ENCODE measurements at regions not wholly inside any gene's neighbourhood (a gene's known extent, or its start where the extent isn't known, plus 50 kb on each side); places are given as distances from the start of the nearest gene placed in this dataset.
A peak's percentile ranks its signal among the peaks of the same experiment; 100 is the strongest.

DNA sequence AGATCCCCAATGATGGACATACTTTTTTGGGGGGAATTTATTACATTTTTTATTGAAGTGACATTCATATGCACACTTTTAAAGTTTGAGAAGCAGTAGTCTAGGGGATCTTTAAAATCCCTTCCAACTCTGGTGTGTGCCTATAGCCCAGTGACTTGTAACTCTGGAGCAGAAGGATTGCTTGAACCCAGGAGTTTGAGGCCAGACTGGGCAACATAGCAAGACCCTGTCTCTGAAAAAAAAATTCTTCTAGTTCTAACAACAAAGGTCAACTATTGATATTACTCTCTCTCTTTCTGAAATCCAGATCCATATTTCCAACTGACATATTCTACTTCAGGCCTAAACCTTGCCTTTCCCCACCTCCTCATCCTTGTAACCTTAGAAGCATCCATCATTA is 148.2 kb upstream of the SPRY4 start:
- no peak overlapping the region for H3K4me3 ChIP-seq (ENCODE audit: control insufficient read depth, low read depth, low read length)
- TF ChIP-seq, protein P1, sequence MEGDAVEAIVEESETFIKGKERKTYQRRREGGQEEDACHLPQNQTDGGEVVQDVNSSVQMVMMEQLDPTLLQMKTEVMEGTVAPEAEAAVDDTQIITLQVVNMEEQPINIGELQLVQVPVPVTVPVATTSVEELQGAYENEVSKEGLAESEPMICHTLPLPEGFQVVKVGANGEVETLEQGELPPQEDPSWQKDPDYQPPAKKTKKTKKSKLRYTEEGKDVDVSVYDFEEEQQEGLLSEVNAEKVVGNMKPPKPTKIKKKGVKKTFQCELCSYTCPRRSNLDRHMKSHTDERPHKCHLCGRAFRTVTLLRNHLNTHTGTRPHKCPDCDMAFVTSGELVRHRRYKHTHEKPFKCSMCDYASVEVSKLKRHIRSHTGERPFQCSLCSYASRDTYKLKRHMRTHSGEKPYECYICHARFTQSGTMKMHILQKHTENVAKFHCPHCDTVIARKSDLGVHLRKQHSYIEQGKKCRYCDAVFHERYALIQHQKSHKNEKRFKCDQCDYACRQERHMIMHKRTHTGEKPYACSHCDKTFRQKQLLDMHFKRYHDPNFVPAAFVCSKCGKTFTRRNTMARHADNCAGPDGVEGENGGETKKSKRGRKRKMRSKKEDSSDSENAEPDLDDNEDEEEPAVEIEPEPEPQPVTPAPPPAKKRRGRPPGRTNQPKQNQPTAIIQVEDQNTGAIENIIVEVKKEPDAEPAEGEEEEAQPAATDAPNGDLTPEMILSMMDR (conservative IDR thresholded peaks at IDR 0.05; ENCODE audit: control insufficient read depth, insufficient read depth, low read depth, low read length): no peak
- DNase-seq (ENCODE audit: low read depth): no peak

DNA sequence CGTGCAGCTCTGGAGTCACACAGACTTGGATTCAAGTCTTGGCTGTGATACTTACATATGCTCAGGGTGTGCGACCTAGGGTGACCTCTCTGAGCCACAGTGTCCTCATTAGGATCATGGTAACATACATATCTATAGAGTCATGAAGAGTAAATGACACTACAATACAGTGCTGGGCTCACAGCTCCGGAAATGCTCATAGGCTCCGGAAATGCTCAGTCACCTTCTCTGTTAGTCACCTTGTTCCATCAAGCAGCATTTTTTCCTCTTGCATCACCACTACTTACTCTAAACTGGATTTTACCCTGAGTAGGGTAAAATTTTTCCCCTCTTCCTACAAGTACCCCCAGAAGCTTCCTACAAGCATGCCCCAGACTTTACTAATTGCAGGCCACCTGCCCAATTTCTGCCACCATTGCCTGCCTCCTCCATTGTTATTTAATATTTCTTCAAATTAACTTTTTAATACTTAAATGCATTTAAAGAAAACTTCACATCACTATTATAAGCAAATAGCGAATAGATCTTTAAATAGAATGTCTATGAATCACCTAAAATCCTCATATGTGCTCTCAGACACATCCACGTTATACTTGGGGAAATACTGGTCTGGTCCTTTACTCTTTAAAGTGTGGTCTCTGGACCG is 147.6 kb upstream of the SPRY4 start:
- peak; percentile 89 for DNase-seq (ENCODE audit: low read depth)

DNA sequence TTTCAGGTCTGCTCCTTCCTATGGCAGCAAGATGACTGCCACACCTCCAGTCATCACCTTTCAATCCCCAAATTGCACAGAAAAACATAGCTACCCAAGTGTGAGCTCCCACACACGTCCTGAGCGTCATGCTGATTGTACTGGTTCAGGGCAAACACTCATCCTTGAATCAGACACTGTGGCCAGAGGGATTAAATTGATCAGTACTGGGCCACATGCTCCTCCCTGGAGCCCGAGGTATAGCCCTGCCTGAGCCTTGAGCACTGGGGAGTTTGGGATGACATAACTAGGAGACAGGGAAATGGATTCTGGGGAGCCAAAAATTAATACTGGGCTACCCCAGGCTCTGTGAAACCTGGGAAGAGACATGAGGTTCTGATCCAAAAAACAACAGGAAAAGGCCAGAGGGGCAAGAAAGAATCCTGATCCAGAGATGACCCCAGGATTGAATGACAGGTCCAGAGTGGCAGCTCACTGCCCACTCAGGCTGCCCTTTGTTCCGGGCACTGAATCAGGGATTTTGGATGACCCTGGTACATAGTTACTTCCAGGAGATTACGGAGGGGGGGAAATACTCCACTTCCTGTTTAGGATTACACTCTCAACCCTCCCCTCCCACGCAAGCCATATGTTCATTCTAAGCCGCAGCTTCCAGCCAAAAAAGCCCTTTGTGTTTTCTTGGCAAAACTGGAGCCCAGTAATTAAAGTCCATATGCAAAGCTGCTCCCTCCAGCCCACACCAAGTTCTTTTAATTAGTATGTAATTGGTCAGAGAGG is 141.6 kb upstream of the SPRY4 start:
- DNase-seq (ENCODE audit: low read depth): peak; percentile 76
- H3K4me3 ChIP-seq (ENCODE audit: control insufficient read depth, low read depth, low read length): no peak overlapping the region

More for the DNA sequence above, 147.6 kb upstream of the SPRY4 start:
- no peak overlapping the region for H3K4me3 ChIP-seq (ENCODE audit: control insufficient read depth, low read depth, low read length)
- TF ChIP-seq, protein P1 (conservative IDR thresholded peaks at IDR 0.05; ENCODE audit: control insufficient read depth, insufficient read depth, low read depth, low read length): no peak

DNA sequence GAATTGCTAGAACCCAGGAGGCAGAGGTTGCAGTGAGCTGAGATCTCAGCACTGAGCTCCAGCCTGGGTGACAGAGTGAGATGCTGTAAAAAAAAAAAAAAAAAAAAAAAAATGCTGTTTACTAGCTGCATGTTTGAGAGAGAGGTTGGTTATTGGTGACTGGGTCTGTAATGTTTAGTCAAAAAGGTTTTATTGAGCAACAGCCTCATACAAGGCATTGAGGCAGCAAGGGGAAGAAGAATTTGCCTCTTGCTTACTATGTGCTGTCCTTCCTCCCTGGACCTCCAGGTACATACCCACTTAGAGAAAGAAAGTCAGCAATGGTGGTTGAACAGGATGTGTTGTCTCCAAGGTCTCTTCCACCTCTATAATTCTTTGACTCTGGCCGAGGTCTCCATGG is 140.7 kb upstream of the SPRY4 start:
- no peak overlapping the region for H3K4me3 ChIP-seq (ENCODE audit: control insufficient read depth, low read depth, low read length)
- DNase-seq (ENCODE audit: low read depth): no peak
- TF ChIP-seq, protein P1 (conservative IDR thresholded peaks at IDR 0.05; ENCODE audit: control insufficient read depth, insufficient read depth, low read depth, low read length): no peak

More for the DNA sequence above, 141.6 kb upstream of the SPRY4 start:
- TF ChIP-seq, protein P1 (conservative IDR thresholded peaks at IDR 0.05; ENCODE audit: control insufficient read depth, insufficient read depth, low read depth, low read length): no peak

DNA sequence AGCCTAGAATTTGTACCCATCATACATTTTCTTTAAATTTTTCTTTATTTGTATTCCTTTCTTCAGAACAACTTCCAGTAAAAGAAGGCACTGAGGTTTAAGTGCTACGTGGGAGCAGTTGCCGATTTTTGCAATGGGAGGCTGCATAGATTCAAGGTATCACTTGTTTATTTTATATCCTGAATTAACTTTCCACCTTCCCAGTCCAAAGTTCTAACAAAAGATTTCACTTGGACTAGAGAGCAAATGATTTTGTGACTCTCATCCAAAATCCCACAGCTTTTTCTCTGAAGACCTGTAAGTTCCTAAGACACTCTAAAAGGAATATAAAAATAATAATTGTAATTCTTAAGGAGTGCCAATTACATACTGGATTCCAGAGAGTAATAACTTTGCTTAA is 139.1 kb upstream of the SPRY4 start:
- TF ChIP-seq, protein P1 (conservative IDR thresholded peaks at IDR 0.05; ENCODE audit: control insufficient read depth, insufficient read depth, low read depth, low read length): no peak
- no peak overlapping the region for H3K4me3 ChIP-seq (ENCODE audit: control insufficient read depth, low read depth, low read length)
- DNase-seq (ENCODE audit: low read depth): no peak

DNA sequence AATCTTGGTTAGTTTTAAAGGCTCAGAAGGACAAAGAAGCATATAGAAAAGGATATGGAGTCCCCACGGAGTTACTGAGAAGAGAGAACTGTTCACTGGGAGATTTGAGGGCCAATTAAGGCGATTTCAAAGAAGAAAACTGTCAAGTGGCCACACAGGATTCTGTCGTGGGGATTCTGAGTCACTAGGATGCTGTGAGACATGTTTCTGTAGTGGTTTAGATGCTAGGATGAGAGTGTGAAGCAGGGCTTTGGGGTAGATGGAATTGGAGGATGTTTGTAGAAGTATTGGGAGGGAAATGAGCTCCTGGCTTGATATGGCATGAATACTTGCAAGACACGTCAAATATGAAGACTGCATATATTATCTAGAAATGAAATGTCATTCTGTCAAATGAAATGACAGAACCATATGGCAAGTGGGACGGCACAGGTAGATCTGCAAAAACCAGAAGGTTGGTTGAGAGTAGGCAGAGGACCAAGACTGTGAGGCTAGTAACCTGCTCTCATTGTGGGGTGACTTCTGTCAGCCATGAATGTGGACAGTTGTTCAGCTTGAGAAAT is 136.3 kb upstream of the SPRY4 start:
- TF ChIP-seq, protein P1 (conservative IDR thresholded peaks at IDR 0.05; ENCODE audit: control insufficient read depth, insufficient read depth, low read depth, low read length): no peak
- no peak overlapping the region for H3K4me3 ChIP-seq (ENCODE audit: control insufficient read depth, low read depth, low read length)
- DNase-seq (ENCODE audit: low read depth): no peak
